Neuron (in vitro differentiated cells): ENCODE measurements at regions not wholly inside any gene's neighbourhood (a gene's known extent, or its start where the extent isn't known, plus 50 kb on each side); places are given as distances from the start of the nearest gene placed in this dataset.

Source experiments
- H2AFZ ChIP-seq: one replicate; pipeline ENCODE4 v1.6.1; 2013; ENCODE audit warnings: low read depth, mild to moderate bottlenecking, inconsistent platforms, low read length, moderate library complexity
- H3K27me3 ChIP-seq: one replicate; pipeline ENCODE4 v1.6.1; 2013; ENCODE audit warnings: low read length; ENCODE audit not compliant: insufficient read depth
- H3K36me3 ChIP-seq: one replicate; pipeline ENCODE4 v1.6.1; 2013; ENCODE audit warnings: low read length; ENCODE audit not compliant: insufficient read depth
- H3K4me1 ChIP-seq: one replicate; pipeline ENCODE4 v1.6.1; 2013; ENCODE audit warnings: low read length; ENCODE audit not compliant: insufficient read depth
- H3K4me3 ChIP-seq: 2 replicates; pipeline ENCODE4 v1.5.1; 2013; ENCODE audit warnings: mild to moderate bottlenecking, low read length, moderate library complexity
- H3K9me3 ChIP-seq: one replicate; pipeline ENCODE4 v1.6.1; 2013; ENCODE audit warnings: low read length

DNA sequence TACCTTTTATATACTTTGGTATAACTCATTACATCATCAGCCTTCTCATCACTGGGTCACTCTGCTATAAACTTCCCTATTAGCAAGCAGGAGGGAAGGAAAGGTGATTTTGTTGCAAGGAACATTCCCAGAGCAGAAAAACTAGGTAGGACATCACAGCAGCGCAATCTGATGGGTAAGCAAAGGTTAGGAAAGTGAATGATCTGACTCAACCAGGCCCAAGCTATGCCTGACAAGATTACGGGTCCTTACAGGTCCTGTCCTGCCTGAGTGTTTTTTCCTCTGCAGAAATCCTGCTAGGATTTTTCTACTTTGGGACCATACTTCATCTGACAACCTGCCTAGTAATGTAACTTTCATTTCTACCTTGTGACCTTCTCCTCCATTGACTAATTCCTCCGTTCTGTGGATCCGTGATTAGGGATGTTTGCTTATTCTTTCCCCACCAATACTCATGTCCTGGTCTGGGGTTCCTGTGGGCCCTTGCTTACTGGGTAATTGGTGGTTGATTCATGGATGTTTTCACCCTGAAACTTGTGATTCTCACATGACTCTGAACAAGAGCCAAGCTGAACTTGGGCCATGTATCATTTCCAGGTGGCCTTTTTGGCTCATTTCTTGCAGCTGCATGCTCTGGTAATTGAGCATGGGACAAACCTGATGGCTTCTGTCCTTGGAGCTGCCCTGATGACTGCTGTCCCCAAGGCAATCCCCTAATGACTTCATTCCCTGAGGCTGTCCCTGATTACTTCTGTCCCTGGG is 111.9 kb upstream of the KIT start:
- Histone ChIP-seq H3K36me3 (no peaks in the 10 kb centered on the region), H3K9me3 (no peaks in the 10 kb centered on the region), H3K4me3 (no peak overlapping the region), H3K4me1 (no peaks in the 10 kb centered on the region), H2AFZ (no peak overlapping the region), H3K27me3 (peaks cover 5% of the 10 kb centered on the region)

DNA sequence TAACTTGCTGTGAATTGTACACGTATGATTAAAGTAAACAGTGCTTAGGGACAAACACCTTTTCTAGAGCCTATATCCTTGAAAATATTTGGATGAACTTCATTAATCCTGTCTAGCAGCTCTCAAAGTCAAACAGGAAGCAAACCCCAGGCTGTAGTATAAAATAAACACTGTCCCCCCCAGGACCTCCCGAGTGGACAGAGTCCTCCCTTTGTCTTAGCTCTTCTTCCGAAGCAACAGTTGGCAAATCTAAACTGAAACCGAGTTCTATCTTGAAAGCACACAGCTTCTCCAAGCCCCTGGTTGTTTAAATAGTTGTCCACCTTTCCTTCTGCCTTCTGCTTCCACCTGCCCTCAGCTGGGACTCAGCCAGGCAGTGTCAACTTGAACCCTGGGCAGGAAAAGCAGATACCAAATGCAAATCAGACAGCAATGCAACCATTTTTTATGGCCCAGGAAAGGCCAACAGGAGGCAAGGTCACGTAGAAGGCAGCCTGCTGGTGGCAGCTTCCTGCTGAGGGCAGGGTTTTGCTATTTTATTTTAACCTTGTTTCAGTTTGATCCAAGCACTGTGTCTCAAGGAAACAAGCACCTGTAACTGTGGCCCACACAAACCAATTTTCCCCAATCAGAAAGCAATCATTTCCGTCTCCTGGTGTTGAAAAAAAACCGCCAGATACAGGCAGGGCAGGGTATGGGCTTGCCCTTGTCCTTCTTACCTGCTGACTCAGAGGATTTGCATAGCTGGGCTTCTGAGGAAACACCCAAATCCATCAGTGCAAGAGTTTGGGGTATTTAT is 110.3 kb upstream of the KIT start:
- peaks cover 2% of the 10 kb centered on the region for H3K27me3 ChIP-seq

DNA sequence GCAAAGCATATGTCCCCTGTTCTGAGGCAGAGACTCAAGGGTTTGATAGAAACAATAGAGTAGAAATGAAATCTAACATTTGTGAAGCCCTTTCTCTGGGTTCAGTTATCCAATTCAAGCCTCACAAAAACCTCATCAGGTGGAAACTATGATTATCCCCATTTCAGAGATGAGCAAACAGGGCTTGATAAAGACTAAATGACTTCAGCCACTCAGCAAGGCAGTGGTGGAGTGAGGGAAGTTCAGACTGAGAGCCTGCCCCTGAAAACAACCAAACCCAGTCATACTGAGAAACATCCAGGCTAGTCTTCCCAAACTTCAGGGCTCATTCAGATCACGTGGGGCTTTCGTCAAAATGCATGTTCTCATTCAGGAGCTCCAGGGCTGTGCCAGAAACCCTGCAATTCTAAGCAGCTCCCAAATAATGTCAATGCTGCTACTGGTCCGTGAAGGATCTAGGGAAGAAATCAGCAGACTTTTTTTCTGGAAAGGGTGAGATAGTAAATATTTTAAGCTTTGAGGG is 109.6 kb upstream of the KIT start:
- H2AFZ ChIP-seq = no peak overlapping the region

More for the DNA sequence above, 110.3 kb upstream of the KIT start:
- Histone ChIP-seq H3K4me1 (no peaks in the 10 kb centered on the region), H3K4me3 (no peak overlapping the region), H3K36me3 (no peaks in the 10 kb centered on the region), H3K9me3 (no peaks in the 10 kb centered on the region), H2AFZ (no peak overlapping the region)

DNA sequence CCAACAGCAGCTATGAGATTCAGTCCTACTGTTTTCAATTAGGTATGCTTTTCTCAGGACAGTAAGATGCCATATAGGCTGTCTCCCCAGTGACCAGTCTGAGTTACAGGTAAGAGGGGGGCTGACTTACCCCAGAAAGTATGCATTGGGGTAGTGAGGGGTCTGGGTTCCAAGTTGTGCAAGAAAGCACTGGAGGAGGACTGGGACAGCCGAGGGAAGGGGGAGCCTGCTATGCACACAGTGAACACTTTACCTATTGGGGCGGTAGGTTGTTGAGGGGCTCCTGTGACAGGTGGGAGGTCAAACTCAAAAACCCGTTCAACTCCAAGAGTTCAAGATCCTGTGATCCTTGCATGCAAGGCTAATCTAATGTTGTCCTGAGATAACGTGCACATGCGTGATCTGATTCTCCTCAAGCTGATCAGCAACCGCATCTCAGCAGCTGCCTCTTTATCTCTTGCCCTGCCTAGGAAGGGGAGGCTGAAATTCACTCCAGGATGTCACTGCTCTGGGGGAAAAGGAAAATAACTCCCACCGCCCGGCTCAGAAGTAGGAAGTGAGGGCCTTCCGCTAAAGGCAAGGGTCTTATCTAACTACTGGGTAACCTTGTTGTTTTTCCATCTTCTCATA is 108.8 kb upstream of the KIT start:
- no peak overlapping the region for H2AFZ ChIP-seq
- H3K9me3 ChIP-seq = no peaks in the 10 kb centered on the region

More for the DNA sequence above, 109.6 kb upstream of the KIT start:
- Histone ChIP-seq H3K9me3 (no peaks in the 10 kb centered on the region), H3K36me3 (no peaks in the 10 kb centered on the region), H3K4me3 (no peak overlapping the region), H3K27me3 (peaks cover 2% of the 10 kb centered on the region), H3K4me1 (no peaks in the 10 kb centered on the region)

DNA sequence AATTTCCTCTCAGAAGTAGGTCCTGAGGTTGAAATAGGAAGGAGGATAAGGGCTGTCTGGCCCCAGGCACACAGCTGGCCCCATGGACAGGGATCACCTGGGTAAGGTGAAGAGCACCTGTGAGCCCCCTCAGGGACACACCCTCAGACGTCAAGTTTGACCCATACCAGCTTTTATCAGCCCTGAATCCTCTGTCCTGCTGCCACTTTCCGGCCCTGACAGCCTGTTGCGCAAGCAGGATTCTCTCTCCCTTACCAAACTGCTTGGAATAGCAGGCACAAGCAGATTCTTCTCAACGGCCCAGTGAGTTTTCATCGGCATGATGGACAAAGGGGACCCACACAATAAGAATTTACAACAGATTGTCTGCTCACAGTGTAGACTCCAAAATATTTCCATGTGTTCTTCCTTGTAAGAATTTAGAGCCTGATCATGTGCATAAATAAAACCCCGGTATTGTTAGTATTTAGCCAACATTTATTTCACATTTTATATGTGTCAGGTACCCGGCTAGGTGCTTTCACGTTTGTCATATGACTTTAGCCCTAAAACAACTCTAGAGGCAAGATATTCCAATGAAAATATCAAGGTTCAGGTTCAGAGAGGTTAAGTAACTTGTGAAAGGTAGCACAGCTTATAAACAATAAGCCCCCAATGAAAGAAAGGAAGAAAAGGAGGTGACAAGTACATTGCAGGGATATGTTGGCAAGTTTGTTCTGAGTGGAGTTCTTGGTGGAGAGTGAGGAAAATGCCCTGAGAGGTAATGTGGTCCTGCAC is 107.2 kb upstream of the KIT start:
- Histone ChIP-seq H3K36me3 (no peaks in the 10 kb centered on the region), H3K9me3 (no peaks in the 10 kb centered on the region), H3K4me1 (no peaks in the 10 kb centered on the region), H2AFZ (no peak overlapping the region), H3K27me3 (peaks cover 2% of the 10 kb centered on the region), H3K4me3 (no peak overlapping the region)

More for the DNA sequence above, 108.8 kb upstream of the KIT start:
- Histone ChIP-seq H3K4me1 (no peaks in the 10 kb centered on the region), H3K27me3 (peaks cover 2% of the 10 kb centered on the region), H3K4me3 (no peak overlapping the region), H3K36me3 (no peaks in the 10 kb centered on the region)

DNA sequence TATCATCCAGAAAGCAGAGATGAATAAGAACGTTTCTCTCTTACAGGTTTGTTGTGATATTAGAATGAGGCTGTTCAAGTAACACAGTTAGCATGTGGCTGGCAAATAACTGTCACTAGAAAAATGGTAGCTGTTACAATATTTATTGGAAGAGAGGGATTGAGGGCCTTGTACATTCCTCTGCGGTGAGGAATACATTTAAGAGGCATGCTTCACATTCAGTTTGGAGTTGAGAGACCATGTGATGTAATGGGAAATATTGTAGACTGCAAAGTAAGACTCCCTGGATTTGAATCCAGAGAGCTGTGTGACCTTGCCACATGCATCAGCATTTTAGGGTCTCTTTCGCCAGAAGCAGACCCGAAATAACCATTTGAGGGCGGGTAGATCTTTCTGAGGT is 104.8 kb upstream of the KIT start:
- Histone ChIP-seq H3K27me3 (no peaks in the 10 kb centered on the region), H3K36me3 (no peaks in the 10 kb centered on the region), H3K9me3 (no peaks in the 10 kb centered on the region), H3K4me1 (peaks cover 4% of the 10 kb centered on the region), H2AFZ (no peak overlapping the region), H3K4me3 (no peak overlapping the region)

DNA sequence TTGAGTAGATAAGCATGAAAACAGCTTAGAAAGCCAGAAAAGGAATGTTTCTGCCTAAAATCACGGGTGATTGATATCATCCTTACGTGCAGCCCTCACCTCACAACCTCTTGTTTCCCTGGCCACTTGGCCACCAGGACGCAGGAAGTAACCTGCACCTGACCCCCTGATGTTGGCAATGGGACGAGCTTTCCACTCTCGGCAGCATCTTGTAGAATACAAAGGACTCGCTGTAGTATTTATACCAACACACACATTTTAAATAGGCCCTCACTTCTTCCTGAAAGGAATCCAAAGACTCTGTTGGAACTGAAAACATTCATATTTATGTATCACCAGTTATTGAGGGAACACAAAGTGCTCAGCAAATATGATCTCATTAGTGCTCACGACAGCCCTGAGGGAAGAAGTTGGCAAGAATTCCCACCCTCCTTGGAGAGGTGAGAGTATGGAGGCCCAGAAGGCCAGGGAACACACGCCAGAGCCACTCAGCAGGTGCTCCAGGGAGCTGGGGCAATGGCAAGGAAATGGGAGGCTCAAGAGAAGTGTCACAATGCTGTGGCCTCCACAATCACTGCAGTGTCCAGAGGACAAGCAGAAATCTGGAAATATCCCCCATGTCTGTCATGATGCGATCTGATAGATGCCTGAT is 103.3 kb upstream of the KIT start:
- H3K4me3 ChIP-seq = no peak overlapping the region
- H2AFZ ChIP-seq = no peak overlapping the region
- H3K27me3 ChIP-seq = no peaks in the 10 kb centered on the region
- H3K9me3 ChIP-seq = no peaks in the 10 kb centered on the region
- H3K36me3 ChIP-seq = no peaks in the 10 kb centered on the region
- peaks cover 4% of the 10 kb centered on the region for H3K4me1 ChIP-seq

DNA sequence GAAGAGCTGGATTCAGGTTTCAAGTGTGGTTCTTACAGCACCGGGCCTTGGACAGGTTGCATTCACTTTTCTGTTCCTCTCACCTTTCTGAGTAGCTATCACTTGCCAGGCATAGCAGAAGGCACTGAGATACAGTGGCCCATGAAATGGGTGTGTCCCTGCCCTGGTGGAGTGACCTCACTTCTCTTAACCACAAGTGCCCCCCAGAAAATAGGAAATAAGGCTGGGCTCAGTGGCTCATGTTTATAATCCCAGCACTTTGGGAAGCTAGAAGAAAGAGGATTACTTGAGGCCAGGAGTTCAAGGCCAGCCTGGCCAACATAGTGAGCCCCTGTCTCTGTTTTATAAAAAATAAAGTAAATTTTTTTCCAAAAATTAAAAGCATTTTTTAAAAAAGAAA is 101.7 kb upstream of the KIT start:
- Histone ChIP-seq H3K4me3 (no peak overlapping the region), H3K4me1 (peaks cover 10% of the 10 kb centered on the region), H2AFZ (no peak overlapping the region), H3K36me3 (no peaks in the 10 kb centered on the region), H3K9me3 (no peaks in the 10 kb centered on the region), H3K27me3 (no peaks in the 10 kb centered on the region)

DNA sequence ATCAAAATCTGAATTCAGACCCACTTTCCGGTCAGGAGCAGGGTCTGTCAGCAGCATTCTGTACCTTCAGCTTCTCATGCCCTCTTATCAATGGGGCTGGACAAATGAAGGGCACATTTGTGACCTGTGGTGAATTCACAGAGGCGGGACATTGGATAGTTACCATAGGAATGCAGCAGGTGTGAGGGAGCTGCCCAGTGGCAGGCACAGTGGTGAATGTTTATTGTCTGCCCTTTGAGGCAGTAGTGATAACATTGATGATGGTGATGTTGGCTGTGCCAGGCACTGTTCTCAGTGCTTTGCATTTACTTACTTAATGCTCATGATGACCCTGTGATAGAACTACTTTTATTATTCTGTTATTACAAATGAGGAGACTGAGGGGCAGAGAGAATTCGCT is 101.2 kb upstream of the KIT start:
- Histone ChIP-seq H3K27me3 (no peaks in the 10 kb centered on the region), H3K4me1 (peaks cover 10% of the 10 kb centered on the region), H2AFZ (no peak overlapping the region), H3K36me3 (no peaks in the 10 kb centered on the region), H3K4me3 (no peak overlapping the region), H3K9me3 (no peaks in the 10 kb centered on the region)

DNA sequence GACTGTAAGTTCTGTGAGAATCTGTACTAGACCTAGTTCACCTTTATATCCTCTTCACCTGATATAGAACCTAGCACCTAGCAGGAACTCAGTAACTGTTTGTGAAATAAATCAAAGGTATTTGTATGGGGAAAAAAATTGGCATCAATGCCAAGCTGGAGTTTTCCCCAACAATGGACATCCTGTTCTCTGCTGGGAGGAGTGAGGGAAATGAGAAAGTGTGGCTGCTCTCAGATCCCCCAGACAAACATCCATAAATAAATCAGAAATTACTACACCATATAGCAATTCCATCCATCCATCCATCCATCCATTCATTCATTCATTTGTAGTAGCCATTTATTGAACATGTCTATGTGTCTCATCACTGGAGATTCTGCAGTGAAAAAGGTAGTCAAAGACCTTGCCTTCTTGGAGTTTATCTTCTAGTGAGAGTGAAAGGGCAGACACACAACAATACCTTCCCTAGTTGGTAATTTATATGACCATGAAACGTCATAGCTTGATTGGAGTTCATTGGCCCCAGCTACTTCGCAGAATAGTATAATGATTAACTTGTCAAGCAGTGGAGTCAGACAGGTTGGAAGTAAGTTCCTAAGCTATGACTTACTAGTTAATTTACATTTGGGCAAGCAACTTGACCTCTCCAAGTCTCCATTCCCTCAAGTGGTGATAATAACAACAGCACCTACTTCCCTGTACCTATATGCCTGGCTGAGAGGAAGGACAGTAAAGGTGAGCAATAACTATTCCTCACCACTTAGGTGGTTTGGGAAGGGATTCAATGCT is 98.7 kb upstream of the KIT start:
- Histone ChIP-seq H3K36me3 (no peaks in the 10 kb centered on the region), H3K9me3 (no peaks in the 10 kb centered on the region), H3K27me3 (no peaks in the 10 kb centered on the region), H3K4me3 (no peak overlapping the region), H3K4me1 (peaks cover 10% of the 10 kb centered on the region), H2AFZ (no peak overlapping the region)

DNA sequence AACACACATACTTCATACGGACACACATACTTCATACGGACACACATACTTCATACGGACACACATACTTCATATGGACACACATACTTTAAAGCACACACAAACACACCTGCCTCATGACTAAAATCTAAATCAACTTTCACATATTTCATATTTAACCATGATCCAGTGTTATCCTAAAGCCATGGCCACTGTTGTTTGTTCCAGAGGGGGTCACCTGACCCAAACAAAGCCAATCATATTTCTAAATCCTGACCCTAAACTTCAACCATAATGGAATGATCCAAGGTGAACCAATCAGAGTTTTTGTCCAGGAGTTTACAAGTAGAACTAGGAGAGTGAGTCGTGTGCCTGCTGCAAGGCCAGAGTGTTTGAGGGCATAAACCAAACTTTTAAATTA is 97.2 kb upstream of the KIT start:
- peaks cover 17% of the 10 kb centered on the region for H3K4me1 ChIP-seq
- no peaks in the 10 kb centered on the region for H3K36me3 ChIP-seq
- no peaks in the 10 kb centered on the region for H3K9me3 ChIP-seq
- H2AFZ ChIP-seq = no peak overlapping the region
- no peak overlapping the region for H3K4me3 ChIP-seq
- no peaks in the 10 kb centered on the region for H3K27me3 ChIP-seq

DNA sequence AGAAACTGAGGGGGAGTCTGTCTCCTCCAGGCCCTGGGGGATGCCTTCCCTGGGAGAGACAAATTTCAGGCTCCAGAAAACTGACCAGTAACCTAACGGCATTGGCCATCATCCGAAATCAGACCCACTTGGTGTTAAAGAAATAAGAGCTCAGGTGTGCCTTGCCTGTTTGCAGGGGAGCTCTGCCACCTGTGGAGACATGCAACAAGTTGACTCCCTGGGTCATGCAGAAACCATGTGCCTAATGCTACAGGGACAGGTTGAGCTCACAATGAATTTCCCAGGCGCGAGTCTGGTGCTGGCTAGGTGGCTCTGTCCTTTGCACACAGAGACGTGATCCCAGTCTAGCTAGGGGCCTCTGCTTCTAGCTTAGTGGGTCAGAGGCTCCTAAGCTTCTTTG is 95.8 kb upstream of the KIT start:
- Histone ChIP-seq H2AFZ (no peak overlapping the region), H3K4me1 (peaks cover 13% of the 10 kb centered on the region), H3K9me3 (no peaks in the 10 kb centered on the region)

More for the DNA sequence above, 95.8 kb upstream of the KIT start:
- H3K27me3 ChIP-seq = no peaks in the 10 kb centered on the region
- H3K36me3 ChIP-seq = no peaks in the 10 kb centered on the region
- no peak overlapping the region for H3K4me3 ChIP-seq
